Osteoblast (primary cell): ENCODE measurements at regions not wholly inside any gene's neighbourhood (a gene's known extent, or its start where the extent isn't known, plus 50 kb on each side); places are given as distances from the start of the nearest gene placed in this dataset.

ENCODE experiments used
- DNase-seq: peaks from one replicate; pipeline ENCODE4 v3.0.0; 2011; ENCODE audit warnings: low spot score, mixed read lengths; ENCODE audit not compliant: insufficient read length; ENCODE audit errors: missing footprints
- H2AFZ ChIP-seq: 2 replicates; pipeline ENCODE4 v1.6.0; 2011; ENCODE audit warnings: mild to moderate bottlenecking, low read length
- H3K27ac ChIP-seq: 2 replicates; pipeline ENCODE4 v1.5.1; 2011; ENCODE audit warnings: mild to moderate bottlenecking, low read depth, low read length, moderate library complexity
- H3K27me3 ChIP-seq: 2 replicates; pipeline ENCODE4 v1.6.0; 2012; ENCODE audit warnings: mild to moderate bottlenecking, control low read depth, inconsistent platforms, low read length, moderate library complexity; ENCODE audit not compliant: insufficient read depth
- H3K36me3 ChIP-seq: 2 replicates; pipeline ENCODE4 v1.5.1; 2011; ENCODE audit warnings: mild to moderate bottlenecking, low read length, control low read depth, moderate library complexity; ENCODE audit not compliant: insufficient read depth
- H3K4me1 ChIP-seq: 2 replicates; pipeline ENCODE4 v1.5.1; 2011; ENCODE audit warnings: mild to moderate bottlenecking, low read length, control low read depth, moderate library complexity; ENCODE audit not compliant: insufficient read depth
- H3K4me2 ChIP-seq: 2 replicates; pipeline ENCODE4 v1.6.0; 2011; ENCODE audit warnings: mild to moderate bottlenecking, low read length; ENCODE audit not compliant: insufficient read depth
- H3K4me3 ChIP-seq: fragments of 200-600 bp; sonication (generic); 3 replicates; pipeline ENCODE4 v1.5.1; 2012; ENCODE audit warnings: mild to moderate bottlenecking, low read length, inconsistent platforms; ENCODE audit not compliant: insufficient read depth
- H3K79me2 ChIP-seq: 2 replicates; pipeline ENCODE4 v1.6.0; 2012; ENCODE audit warnings: mild to moderate bottlenecking, low read length, control low read depth, inconsistent platforms; ENCODE audit not compliant: insufficient read depth
- H3K9me3 ChIP-seq: 2 replicates; pipeline ENCODE4 v1.5.1; 2011; ENCODE audit warnings: low read depth, low read length, control low read depth
- H4K20me1 ChIP-seq: 2 replicates; pipeline ENCODE4 v1.6.0; 2012; ENCODE audit warnings: mild to moderate bottlenecking, low read length, control low read depth; ENCODE audit not compliant: insufficient read depth
- TF ChIP-seq, protein P1 (sequence below): IDR thresholded peaks from 2 replicates; pipeline ENCODE4 v1.5.1; 2011; ENCODE audit warnings: mild to moderate bottlenecking, low read depth, low read length, moderate library complexity; ENCODE audit errors: extremely low read depth

DNA sequence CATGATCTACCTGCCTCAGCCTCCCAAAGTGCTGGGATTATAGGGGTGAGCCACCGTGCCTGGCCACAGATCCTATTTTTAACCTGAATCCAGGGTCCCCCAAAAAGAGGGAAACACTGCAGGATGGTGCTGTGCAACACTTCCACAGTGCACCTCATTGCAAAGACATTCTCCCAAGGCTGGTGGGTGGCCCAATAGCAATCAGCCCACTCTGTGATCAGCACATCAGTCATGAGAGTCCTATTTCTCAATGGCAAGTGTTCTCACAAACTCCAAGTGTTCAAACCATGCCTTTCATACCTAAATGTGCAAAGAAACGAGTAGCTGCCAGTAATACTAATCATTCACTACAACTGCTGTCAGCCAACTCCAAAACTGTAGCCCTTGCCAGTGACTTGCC, 612.9 kb downstream of the CCER1 start:
- Histone ChIP-seq H3K4me3 (no peak overlapping the region), H3K4me2 (no peak overlapping the region), H3K79me2 (no peaks in the 10 kb centered on the region), H3K9me3 (no peaks in the 10 kb centered on the region), H4K20me1 (no peaks in the 10 kb centered on the region), H2AFZ (no peak overlapping the region), H3K27me3 (no peaks in the 10 kb centered on the region), H3K36me3 (no peaks in the 10 kb centered on the region), H3K4me1 (no peaks in the 10 kb centered on the region), H3K27ac (no peak overlapping the region)
- TF ChIP-seq, protein P1, sequence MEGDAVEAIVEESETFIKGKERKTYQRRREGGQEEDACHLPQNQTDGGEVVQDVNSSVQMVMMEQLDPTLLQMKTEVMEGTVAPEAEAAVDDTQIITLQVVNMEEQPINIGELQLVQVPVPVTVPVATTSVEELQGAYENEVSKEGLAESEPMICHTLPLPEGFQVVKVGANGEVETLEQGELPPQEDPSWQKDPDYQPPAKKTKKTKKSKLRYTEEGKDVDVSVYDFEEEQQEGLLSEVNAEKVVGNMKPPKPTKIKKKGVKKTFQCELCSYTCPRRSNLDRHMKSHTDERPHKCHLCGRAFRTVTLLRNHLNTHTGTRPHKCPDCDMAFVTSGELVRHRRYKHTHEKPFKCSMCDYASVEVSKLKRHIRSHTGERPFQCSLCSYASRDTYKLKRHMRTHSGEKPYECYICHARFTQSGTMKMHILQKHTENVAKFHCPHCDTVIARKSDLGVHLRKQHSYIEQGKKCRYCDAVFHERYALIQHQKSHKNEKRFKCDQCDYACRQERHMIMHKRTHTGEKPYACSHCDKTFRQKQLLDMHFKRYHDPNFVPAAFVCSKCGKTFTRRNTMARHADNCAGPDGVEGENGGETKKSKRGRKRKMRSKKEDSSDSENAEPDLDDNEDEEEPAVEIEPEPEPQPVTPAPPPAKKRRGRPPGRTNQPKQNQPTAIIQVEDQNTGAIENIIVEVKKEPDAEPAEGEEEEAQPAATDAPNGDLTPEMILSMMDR = no peak
- no peak for DNase-seq

DNA sequence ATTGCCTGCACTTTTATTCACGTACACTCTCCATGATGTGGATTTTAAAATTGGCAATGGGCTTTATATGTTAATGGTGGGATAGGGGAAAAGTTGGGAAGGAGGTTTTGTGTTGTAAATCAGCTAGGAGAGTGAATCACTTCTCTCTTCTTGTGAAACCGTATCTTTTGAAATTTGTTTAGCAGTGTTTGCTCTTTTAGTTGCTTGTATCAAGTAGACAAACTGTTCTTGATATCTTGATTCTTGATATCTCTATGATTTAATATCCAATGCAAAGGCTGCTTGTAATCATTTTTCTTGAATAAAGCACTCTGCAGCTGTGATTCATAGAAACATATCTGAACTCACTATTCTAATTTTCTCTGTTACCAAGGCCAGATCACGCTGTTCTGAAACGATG, 615.1 kb downstream of the CCER1 start:
- Histone ChIP-seq H3K36me3 (no peaks in the 10 kb centered on the region), H3K79me2 (no peaks in the 10 kb centered on the region), H3K9me3 (no peaks in the 10 kb centered on the region), H3K4me1 (no peaks in the 10 kb centered on the region), H3K4me2 (no peak overlapping the region), H4K20me1 (no peaks in the 10 kb centered on the region), H3K27ac (no peak overlapping the region), H3K4me3 (no peak overlapping the region), H2AFZ (no peak overlapping the region), H3K27me3 (no peaks in the 10 kb centered on the region)
- TF ChIP-seq, protein P1 = no peak
- no peak for DNase-seq

DNA sequence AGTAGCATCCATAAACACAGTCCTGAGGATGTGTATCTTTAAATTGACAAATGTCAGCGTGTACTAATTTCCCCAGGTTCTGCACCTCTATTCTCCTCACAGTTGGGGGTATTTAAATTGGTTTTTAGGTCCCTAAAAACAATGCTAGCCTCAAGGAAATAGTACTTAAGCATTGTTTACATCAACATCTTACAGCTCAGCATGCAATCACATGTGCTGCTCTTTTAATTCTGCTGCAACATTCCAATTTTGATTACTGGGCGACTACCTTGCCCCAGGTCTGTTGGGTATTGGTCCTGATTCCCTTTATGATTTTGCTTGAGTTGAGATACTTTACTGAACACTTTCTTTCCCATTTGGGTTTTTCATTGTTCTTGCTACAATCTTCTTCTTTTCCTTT, 616.6 kb downstream of the CCER1 start:
- TF ChIP-seq, protein P1 = no peak
- H3K4me1 ChIP-seq = peaks cover 5% of the 10 kb centered on the region

DNA sequence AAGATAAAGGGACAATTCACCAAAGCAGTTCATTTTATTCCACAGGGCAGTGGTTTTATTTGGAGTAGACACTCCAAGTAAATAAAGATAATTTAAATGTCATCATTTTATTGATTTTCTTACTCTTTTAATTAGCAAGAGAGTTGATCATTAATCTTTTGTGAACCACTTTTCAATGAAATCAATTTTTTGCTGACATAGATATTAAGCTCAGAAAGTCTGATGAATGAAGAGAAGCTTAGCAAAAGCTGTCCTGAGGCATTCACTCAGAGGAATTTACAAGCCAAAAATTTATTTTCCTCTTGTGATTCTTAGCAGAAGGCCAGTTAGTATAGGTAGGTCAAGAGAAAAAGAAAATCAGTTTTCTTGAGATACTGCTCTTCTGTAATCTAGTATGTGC, 618.0 kb downstream of the CCER1 start:
- Histone ChIP-seq H3K36me3 (no peaks in the 10 kb centered on the region), H4K20me1 (no peaks in the 10 kb centered on the region), H3K9me3 (no peaks in the 10 kb centered on the region), H2AFZ (no peak overlapping the region), H3K27ac (no peak overlapping the region), H3K27me3 (no peaks in the 10 kb centered on the region), H3K4me2 (no peak overlapping the region), H3K4me1 (peaks cover 5% of the 10 kb centered on the region), H3K79me2 (no peaks in the 10 kb centered on the region), H3K4me3 (no peak overlapping the region)
- TF ChIP-seq, protein P1 = no peak
- DNase-seq = no peak

More for the DNA sequence above, 616.6 kb downstream of the CCER1 start:
- no peaks in the 10 kb centered on the region for H3K27me3 ChIP-seq
- no peaks in the 10 kb centered on the region for H3K79me2 ChIP-seq
- no peak overlapping the region for H3K27ac ChIP-seq
- no peaks in the 10 kb centered on the region for H3K9me3 ChIP-seq
- H2AFZ ChIP-seq = no peak overlapping the region
- H3K4me2 ChIP-seq = no peak overlapping the region
- no peak overlapping the region for H3K4me3 ChIP-seq
- H3K36me3 ChIP-seq = no peaks in the 10 kb centered on the region
- no peak for DNase-seq
- H4K20me1 ChIP-seq = no peaks in the 10 kb centered on the region
